HG02852 (cell line): ENCODE measurements at regions not wholly inside any gene's neighbourhood (a gene's known extent, or its start where the extent isn't known, plus 50 kb on each side); places are given as distances from the start of the nearest gene placed in this dataset.

Source experiments
- ATAC-seq: cut with Tn5 transposase; IDR thresholded peaks from one replicate; pipeline ENCODE4 v1.9.1; 2021; ENCODE audit warnings: mild to moderate bottlenecking, moderate library complexity; ENCODE audit not compliant: unreplicated experiment

DNA sequence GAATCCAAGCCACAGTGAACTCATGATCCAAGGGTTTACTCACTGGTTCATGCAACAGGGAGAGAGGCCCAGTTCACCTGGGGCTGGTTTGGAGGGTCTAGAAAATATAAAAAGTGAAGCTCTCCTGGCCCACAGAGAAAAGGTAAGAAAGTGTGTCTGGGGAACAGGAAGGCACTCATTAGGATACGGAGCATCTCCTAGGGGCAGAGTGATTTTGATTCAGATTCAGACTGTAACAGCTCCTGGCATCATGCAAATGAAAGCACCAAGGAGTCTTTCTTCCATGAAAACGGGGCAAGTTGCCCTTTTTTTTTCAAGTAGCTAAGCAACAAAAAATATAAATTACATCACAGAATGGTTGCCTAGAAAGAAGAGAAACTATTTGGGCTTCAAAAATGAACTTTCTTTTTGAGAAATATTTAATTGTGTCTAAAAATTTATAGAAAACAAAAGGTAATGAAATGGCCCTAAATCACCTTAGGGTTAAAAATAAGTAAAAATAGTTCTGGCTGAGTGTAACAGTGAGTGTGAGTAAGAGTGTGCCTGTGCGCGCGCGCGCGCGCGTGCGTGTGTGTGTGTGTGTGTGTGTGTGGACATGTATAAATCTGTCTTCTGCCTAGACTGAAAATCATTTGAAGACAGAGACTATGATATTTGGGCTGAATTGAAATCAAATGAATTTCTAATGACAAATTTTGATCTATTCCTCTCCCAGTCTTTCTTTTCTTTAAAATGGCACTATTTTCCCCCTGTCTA, 177.8 kb upstream of the ZNF462 start:
- no peak for ATAC-seq

- no peak for ATAC-seq
Observed at GRCh38 chr9:106689089-106689488, 173.9 kb upstream of the ZNF462 start.

- no peak for ATAC-seq
Observed at GRCh38 chr9:106691627-106692026, 171.3 kb upstream of the ZNF462 start.

GRCh38 chr9:106693558-106693957, 169.4 kb upstream of the ZNF462 start:
- no peak for ATAC-seq

DNA sequence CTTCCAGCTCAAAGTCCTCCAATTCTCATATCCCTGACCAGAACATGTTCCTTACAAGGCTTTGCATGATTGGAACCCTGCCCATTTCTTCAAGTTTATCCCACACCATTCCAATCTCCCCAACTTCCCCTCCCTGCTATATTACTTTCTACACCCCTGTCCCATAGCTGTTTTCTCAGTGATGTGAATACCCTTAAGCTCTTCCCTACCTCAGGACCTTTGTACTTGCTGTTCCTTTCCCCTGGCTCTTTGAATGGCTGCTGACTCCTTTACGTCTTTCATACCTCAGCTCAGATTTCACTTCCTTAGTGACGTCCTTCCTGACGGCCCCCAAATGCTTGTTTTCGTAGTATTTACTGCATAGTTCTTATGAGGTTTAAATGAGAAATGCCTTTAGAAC, 166.2 kb upstream of the ZNF462 start:
- no peak for ATAC-seq

- no peak for ATAC-seq
Observed at GRCh38 chr9:106697390-106697749, 165.6 kb upstream of the ZNF462 start.

DNA sequence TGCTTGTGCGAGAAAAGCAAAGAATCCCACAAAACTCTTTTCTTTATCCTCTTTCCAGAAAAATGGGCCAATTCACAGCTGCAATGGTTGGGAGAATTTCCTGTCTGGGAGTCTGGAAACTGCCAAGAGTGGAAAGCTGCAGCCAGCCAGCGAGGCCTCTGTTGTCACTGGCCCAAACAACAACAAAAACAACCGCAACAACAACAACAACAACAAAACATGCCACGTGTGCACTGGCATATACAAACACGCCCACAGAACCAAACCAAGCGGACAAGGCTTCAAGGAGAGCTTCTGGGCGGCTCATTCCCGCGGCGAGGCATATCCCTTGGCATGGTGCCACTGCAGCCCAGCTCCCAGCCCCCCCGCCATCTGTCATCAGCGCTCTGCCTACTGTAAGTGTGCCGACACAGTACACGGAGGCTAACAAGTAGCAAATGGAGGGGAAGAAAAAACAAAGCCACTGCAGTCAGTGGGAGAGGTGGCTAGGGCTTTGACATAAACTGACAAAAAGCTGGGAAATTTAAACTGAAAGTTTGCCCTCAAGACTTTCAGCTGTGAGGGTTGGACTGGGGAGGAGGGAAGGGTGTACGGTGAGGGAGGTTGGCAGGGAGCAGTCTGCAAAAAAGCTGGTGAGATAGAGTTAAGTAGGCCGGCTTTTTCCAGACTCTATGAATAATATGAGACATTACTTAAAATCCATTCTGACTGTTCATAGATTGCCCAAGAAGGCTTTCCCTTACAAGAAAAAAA, 165.0 kb upstream of the ZNF462 start:
- no peak for ATAC-seq

DNA sequence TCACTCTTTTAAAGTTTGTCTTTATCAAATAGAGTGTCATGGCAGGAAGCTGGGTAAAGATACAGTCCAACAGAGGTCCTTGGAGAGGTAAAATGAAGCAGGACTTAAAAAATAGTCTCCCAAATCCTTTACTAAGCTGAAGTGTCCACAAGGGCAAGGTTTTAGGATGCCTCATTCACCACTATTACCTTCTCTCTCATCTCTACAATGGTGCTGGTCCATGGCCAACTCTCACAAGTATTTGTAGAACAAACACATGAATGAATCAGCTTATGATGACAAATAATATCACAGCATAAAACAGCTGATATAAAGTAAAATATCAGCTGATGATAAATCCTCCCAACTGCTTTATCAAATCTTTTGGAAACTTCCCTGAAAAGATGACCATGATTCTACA, 162.3 kb upstream of the ZNF462 start:
- no peak for ATAC-seq

DNA sequence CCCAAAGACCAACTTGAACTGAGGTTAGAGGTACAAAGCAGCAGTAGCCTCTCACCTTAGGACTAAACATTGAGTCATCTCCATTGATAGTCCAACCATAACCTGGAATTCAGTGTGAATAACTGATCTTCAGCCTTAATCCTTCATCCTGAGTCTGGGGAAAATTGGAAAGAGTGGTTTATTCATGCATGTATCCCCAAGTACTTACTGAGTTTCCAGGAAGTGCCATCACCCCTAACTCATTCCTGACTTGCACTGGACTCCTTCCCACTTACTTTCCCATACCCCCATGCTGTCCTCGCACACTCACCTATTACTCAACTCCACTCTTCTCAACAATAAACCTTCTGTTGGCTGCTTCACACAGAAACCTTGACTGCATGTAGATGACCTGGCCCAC, 161.4 kb upstream of the ZNF462 start:
- no peak for ATAC-seq

GRCh38 chr9:106704056-106704615, 158.8 kb upstream of the ZNF462 start:
- no peak for ATAC-seq

- no peak for ATAC-seq
Observed at GRCh38 chr9:106707291-106707690, 155.7 kb upstream of the ZNF462 start.

GRCh38 chr9:106707738-106708474, 155.1 kb upstream of the ZNF462 start:
- no peak for ATAC-seq

DNA sequence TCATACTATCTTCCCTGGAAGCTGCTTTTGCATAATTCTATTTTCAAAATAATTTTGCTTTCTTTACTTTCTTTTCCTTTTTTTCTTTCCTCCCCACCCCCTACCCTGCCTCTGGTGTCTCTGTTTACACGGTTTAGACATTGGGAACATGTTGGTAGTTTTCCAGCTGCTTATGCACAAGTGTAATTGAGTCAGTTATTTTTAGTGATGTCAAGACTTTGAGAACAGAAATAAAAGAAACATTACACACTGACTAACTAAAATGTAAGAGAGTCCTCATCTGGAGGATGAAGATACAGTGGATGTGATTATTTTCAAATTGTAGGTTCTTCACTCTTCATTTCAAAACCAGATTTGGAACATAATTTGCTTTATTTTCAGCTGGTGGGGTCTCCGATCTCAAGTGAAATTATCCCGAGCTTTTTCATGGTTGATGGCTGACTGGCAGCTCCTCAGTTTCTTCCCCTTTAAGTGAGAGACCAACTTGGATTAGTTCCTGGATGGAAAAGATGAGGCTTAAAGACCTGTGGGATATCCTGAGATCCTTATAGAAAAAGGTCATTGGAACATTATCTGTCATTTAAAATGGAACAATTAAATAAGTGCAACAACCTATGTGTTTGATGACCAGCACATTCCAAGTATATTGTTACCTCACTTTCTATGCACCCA, 154.4 kb upstream of the ZNF462 start:
- ATAC-seq: no peak

DNA sequence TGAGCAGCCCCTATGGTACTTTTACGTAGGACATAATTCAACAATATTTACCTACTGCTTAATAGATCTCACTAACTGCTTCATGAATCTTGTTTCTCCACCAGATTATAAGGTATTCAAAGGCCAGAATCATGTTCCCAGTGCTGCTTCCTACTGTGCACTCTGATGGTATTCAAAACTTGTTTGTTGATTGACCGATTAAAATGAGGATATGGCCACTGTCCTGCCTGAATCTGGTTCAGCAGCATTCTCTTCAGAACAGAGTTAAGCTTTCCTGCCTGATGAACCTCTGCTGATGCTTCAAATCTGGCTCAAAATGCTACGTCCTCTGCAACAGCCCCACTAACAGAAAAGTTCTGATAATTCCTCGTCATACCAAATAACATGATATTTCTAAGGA, 150.7 kb upstream of the ZNF462 start:
- ATAC-seq: no peak

GRCh38 chr9:106713206-106713605, 149.8 kb upstream of the ZNF462 start:
- no peak for ATAC-seq

- no peak for ATAC-seq
Observed at GRCh38 chr9:106716820-106717219, 146.1 kb upstream of the ZNF462 start.

DNA sequence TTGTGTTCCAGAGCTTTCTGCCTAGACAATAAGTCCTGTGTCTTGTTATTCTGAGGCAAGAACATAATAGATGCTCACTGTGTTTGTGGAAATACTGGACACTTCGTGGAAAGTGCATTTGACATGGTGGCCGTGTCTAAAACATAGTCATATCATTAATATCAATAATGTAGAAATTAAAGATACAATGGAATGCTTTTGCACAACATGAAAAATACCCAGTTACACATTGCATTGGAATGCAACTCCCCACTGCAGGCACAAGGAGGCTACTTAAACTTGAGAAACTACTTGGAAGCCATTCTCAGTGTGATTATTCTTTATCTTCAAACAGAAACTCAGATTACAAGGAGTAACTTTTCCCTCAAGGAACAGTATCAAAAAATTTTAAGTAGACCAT, 145.3 kb upstream of the ZNF462 start:
- ATAC-seq: no peak

GRCh38 chr9:106718936-106719335, 144.0 kb upstream of the ZNF462 start:
- ATAC-seq: no peak

- ATAC-seq: no peak
Observed at GRCh38 chr9:106722051-106722753, 140.8 kb upstream of the ZNF462 start.

- no peak for ATAC-seq
Observed at GRCh38 chr9:106723926-106724325, 139.0 kb upstream of the ZNF462 start.
